ENCODE measurements at regions not wholly inside any gene's neighbourhood (a gene's known extent, or its start where the extent isn't known, plus 50 kb on each side); places are given as distances from the start of the nearest gene placed in this dataset.

DNA sequence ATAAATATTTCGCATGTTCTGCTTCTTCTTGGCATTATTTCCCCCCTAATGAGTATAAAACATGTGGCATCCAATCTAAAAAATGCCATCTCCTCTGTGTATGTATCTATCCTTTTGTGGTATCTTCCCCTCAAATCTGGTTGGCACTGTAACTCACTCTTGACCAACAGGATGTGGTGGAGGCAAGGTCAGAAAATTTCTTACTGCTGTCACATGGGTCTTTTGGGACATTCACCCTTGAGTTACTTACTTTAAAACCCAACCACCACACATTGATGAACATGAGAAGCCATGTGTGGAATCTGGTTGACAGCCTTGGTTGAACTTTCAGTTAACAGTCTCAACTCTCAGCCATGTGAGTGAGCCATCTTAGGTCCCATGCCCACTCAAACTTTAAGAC lies 516.9 kb downstream of the SLC16A7 start:
- Histone ChIP-seq H3K9me3 (no peaks in the 10 kb centered on the region), H3K4me3 (no peak overlapping the region), H3K4me1 (replicated peaks) (no peaks in the 10 kb centered on the region), H3K27me3 (replicated peaks; ENCODE audit: insufficient read depth) (no peaks in the 10 kb centered on the region), H3K36me3 (no peaks in the 10 kb centered on the region), H3K27ac (no peak overlapping the region)
- TF ChIP-seq, protein P1, sequence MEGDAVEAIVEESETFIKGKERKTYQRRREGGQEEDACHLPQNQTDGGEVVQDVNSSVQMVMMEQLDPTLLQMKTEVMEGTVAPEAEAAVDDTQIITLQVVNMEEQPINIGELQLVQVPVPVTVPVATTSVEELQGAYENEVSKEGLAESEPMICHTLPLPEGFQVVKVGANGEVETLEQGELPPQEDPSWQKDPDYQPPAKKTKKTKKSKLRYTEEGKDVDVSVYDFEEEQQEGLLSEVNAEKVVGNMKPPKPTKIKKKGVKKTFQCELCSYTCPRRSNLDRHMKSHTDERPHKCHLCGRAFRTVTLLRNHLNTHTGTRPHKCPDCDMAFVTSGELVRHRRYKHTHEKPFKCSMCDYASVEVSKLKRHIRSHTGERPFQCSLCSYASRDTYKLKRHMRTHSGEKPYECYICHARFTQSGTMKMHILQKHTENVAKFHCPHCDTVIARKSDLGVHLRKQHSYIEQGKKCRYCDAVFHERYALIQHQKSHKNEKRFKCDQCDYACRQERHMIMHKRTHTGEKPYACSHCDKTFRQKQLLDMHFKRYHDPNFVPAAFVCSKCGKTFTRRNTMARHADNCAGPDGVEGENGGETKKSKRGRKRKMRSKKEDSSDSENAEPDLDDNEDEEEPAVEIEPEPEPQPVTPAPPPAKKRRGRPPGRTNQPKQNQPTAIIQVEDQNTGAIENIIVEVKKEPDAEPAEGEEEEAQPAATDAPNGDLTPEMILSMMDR (IDR thresholded peaks at IDR 0.05) = no peak
- TF ChIP-seq POLR2AphosphoS5 (IDR thresholded peaks at IDR 0.05) (no peak), POLR2A (IDR thresholded peaks at IDR 0.05) (no peak)
- DNase-seq (ENCODE audit: low spot score) = no peak
- intact Hi-C loops (cut with DNase I) = no loop called here
- WGBS = 0% methylated on average over 1 of the region's 1 CpG

DNA sequence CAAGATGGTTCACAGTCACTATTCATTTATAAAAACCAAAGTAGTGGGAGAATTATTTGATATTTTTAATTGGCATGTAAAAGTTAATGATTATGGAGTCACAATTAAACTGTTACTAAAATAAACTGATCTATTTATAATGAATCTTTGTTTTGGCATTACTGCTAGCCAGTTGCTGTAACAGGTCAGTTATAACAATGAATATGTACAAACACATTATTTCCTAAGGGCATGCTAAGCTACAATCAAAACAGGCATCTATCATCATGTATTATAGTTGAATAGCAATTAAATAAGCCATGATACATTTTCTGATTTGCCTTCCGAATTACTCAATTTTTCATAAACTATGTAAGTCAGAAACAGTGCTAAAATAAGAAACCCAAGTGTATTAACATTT lies 518.3 kb downstream of the SLC16A7 start:
- Histone ChIP-seq H3K27me3 (replicated peaks; ENCODE audit: insufficient read depth) (no peaks in the 10 kb centered on the region), H3K4me3 (no peak overlapping the region), H3K27ac (no peak overlapping the region), H3K9me3 (no peaks in the 10 kb centered on the region), H3K4me1 (replicated peaks) (no peaks in the 10 kb centered on the region), H3K36me3 (no peaks in the 10 kb centered on the region)
- WGBS = 88% methylated on average over 1 of the region's 1 CpG
- intact Hi-C loops (cut with DNase I) = no loop called here
- no peak for DNase-seq (ENCODE audit: low spot score)
- TF ChIP-seq POLR2AphosphoS5 (IDR thresholded peaks at IDR 0.05) (no peak), POLR2A (IDR thresholded peaks at IDR 0.05) (no peak)
- TF ChIP-seq, protein P1 (IDR thresholded peaks at IDR 0.05) = no peak

DNA sequence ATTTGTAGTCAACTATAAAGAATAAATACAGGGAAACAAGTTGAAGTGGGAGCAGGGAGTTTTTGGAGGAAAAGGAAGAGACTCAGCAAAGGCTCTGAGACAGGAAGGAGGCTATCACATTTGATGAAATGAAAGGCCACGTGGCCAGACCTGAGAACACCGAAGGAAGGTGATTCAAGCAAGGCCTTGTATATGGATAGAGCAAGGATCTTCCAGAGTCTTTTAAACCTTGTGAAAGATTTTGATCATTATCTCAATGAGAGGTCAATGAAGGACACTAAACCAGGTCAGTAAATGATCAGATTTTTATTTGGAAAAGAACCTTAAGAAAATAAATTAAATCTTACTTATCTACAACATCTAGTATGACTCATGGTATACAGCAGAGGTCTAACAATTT lies 523.5 kb downstream of the SLC16A7 start:
- no peaks in the 10 kb centered on the region for H3K36me3 ChIP-seq
- H3K27me3 ChIP-seq (replicated peaks; ENCODE audit: insufficient read depth) = no peaks in the 10 kb centered on the region
- no peak overlapping the region for H3K4me3 ChIP-seq
- 69% methylated on average over 2 of the region's 2 CpGs for WGBS
- no peak for TF ChIP-seq POLR2AphosphoS5 (IDR thresholded peaks at IDR 0.05)
- TF ChIP-seq, protein P1 (IDR thresholded peaks at IDR 0.05) = no peak
- TF ChIP-seq POLR2A (IDR thresholded peaks at IDR 0.05) = no peak
- H3K4me1 ChIP-seq (replicated peaks) = no peaks in the 10 kb centered on the region
- H3K9me3 ChIP-seq = no peaks in the 10 kb centered on the region
- intact Hi-C loops (cut with DNase I) = no loop called here
- DNase-seq (ENCODE audit: low spot score) = no peak
- H3K27ac ChIP-seq = no peak overlapping the region

DNA sequence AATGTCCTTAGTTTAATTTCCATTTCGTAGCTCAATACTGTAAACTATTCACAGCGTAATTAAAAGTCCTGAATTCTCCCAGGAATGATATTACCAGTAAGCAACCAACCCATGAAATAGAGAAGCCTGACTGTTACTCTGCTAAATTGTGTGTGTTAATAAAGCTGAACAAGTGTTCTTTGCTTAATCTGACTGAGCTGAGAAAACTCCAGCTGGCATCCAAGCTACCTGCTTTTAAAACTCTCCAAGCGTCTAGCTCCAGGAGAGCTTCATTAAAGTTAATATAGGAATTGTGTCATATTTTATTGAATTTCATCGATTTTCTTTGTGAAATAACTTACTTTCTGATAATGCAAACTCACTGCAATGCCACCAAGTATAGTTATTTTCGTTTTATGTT lies 524.4 kb downstream of the SLC16A7 start:
- H3K9me3 ChIP-seq = no peaks in the 10 kb centered on the region
- no peaks in the 10 kb centered on the region for H3K4me1 ChIP-seq (replicated peaks)
- DNase-seq (ENCODE audit: low spot score) = no peak
- no peak overlapping the region for H3K27ac ChIP-seq
- H3K4me3 ChIP-seq = no peak overlapping the region
- TF ChIP-seq POLR2AphosphoS5 (IDR thresholded peaks at IDR 0.05) = no peak
- TF ChIP-seq, protein P1 (IDR thresholded peaks at IDR 0.05) = no peak
- no peak for TF ChIP-seq POLR2A (IDR thresholded peaks at IDR 0.05)
- H3K36me3 ChIP-seq = no peaks in the 10 kb centered on the region
- no peaks in the 10 kb centered on the region for H3K27me3 ChIP-seq (replicated peaks; ENCODE audit: insufficient read depth)
- WGBS = 82% methylated on average over 5 of the region's 5 CpGs
- intact Hi-C loops (cut with DNase I) = no loop called here

DNA sequence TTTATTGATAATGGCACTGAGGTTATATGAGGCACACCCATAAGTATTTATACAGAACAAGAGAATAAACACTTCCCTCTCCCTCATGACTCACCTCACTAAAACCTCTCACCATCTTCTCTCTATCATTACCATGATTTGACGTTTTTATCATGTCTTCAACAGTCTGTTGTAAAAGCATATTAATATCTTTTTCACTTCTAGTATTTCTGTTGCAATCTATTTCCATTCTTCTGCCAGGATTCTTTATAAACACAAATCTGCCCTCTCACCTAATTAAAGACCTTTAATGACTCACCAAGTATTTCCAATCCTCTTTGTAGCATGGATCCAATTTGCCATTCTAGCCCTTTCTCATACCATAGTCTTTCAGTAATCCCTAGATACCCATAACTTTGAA lies 527.7 kb downstream of the SLC16A7 start:
- no peak overlapping the region for H3K27ac ChIP-seq
- no peaks in the 10 kb centered on the region for H3K36me3 ChIP-seq
- WGBS = 33% methylated on average over 1 of the region's 1 CpG
- no peak overlapping the region for H3K4me3 ChIP-seq
- no peaks in the 10 kb centered on the region for H3K27me3 ChIP-seq (replicated peaks; ENCODE audit: insufficient read depth)
- intact Hi-C loops (cut with DNase I) = no loop called here
- H3K9me3 ChIP-seq = no peaks in the 10 kb centered on the region
- no peak for DNase-seq (ENCODE audit: low spot score)
- no peaks in the 10 kb centered on the region for H3K4me1 ChIP-seq (replicated peaks)
- TF ChIP-seq POLR2A (IDR thresholded peaks at IDR 0.05) (no peak), POLR2AphosphoS5 (IDR thresholded peaks at IDR 0.05) (no peak)
- TF ChIP-seq, protein P1 (IDR thresholded peaks at IDR 0.05) = no peak

All from prostate gland (tissue), 2 donors.